Lower lobe of right lung (tissue), 2 donors: ENCODE measurements at regions not wholly inside any gene's neighbourhood (a gene's known extent, or its start where the extent isn't known, plus 50 kb on each side); places are given as distances from the start of the nearest gene placed in this dataset.

ENCODE experiments used
- ATAC-seq, 2 donors: fragments of 200-7000 bp; cut with Tn5 transposase; one replicate each; pipeline ENCODE4 v1.9.1; 2020 to 2022; ENCODE audit warnings: mild to moderate bottlenecking in 2 of 2, moderate library complexity in 2 of 2
- DNase-seq: peaks from one replicate; pipeline ENCODE4 v3.0.0-alpha.2; 2020
- H3K27ac ChIP-seq: fragments of 200-600 bp; one replicate; pipeline ENCODE4 v1.8.0; 2022
- H3K27me3 ChIP-seq: fragments of 200-600 bp; one replicate; pipeline ENCODE4 v1.8.0; 2022; ENCODE audit warnings: low read depth
- H3K36me3 ChIP-seq: fragments of 200-600 bp; one replicate; pipeline ENCODE4 v1.8.0; 2022; ENCODE audit warnings: mild to moderate bottlenecking
- H3K4me1 ChIP-seq: fragments of 200-600 bp; one replicate; pipeline ENCODE4 v1.8.0; 2022
- H3K4me3 ChIP-seq: fragments of 200-600 bp; one replicate; pipeline ENCODE4 v1.8.0; 2022; ENCODE audit warnings: mild to moderate bottlenecking
- H3K9me3 ChIP-seq: fragments of 200-600 bp; one replicate; pipeline ENCODE4 v1.8.0; 2022
- CTCF ChIP-seq: fragments of 200-600 bp; IDR thresholded peaks from one replicate; pipeline ENCODE4 v1.8.0; 2022; ENCODE audit warnings: antibody characterized with exemption, mild to moderate bottlenecking
- intact Hi-C: fragments of 100-400 bp; cut with DNase I; formaldehyde crosslinking; loops from one replicate; pipeline ENCODE4 v1.11.0; 2022
- donor health status: DM: no; HTN: yes; CAD: no; lungs with severe emphysema.

GRCh38 chr22:48754611-48755058, 1073.0 kb downstream of the BRD1 start:
- intact Hi-C loops: no loop called here
- TF ChIP-seq CTCF: no peak
- ATAC-seq (no peak), DNase-seq (peak; percentile 24)
- Histone ChIP-seq H3K4me1 (no peaks in the 10 kb centered on the region), H3K36me3 (no peaks in the 10 kb centered on the region), H3K27ac (no peak overlapping the region), H3K27me3 (peaks cover 6% of the 10 kb centered on the region), H3K4me3 (no peak overlapping the region), H3K9me3 (no peaks in the 10 kb centered on the region)

- H3K36me3 ChIP-seq: no peaks in the 10 kb centered on the region
- peaks cover 6% of the 10 kb centered on the region for H3K27me3 ChIP-seq
- DNase-seq: no peak
- no peak overlapping the region for H3K27ac ChIP-seq
- H3K9me3 ChIP-seq: no peaks in the 10 kb centered on the region
- ATAC-seq: no peak
- no peak for TF ChIP-seq CTCF
- intact Hi-C loops: no loop called here
- no peaks in the 10 kb centered on the region for H3K4me1 ChIP-seq
- no peak overlapping the region for H3K4me3 ChIP-seq
Measured at GRCh38 chr22:48753752-48754517, 1073.7 kb downstream of the BRD1 start.

GRCh38 chr22:48753381-48753730, 1074.3 kb downstream of the BRD1 start:
- no peak for ATAC-seq
- no peak for DNase-seq
- Histone ChIP-seq H3K4me3 (no peak overlapping the region), H3K36me3 (no peaks in the 10 kb centered on the region), H3K27ac (no peak overlapping the region), H3K4me1 (no peaks in the 10 kb centered on the region), H3K27me3 (peaks cover 6% of the 10 kb centered on the region), H3K9me3 (no peaks in the 10 kb centered on the region)
- TF ChIP-seq CTCF: no peak
- intact Hi-C loops: no loop called here

GRCh38 chr22:48752451-48753380, 1075.0 kb downstream of the BRD1 start:
- Histone ChIP-seq H3K36me3 (no peaks in the 10 kb centered on the region), H3K27me3 (peaks cover 6% of the 10 kb centered on the region), H3K27ac (no peak overlapping the region), H3K4me3 (no peak overlapping the region), H3K9me3 (no peaks in the 10 kb centered on the region), H3K4me1 (no peaks in the 10 kb centered on the region)
- intact Hi-C loops: no loop called here
- DNase-seq (no peak), ATAC-seq (no peak)
- no peak for TF ChIP-seq CTCF

GRCh38 chr22:48751539-48752437, 1075.9 kb downstream of the BRD1 start:
- Histone ChIP-seq H3K27me3 (peaks cover 6% of the 10 kb centered on the region), H3K9me3 (no peaks in the 10 kb centered on the region), H3K27ac (no peak overlapping the region), H3K36me3 (no peaks in the 10 kb centered on the region), H3K4me3 (no peak overlapping the region), H3K4me1 (no peaks in the 10 kb centered on the region)
- no peak for TF ChIP-seq CTCF
- DNase-seq (no peak), ATAC-seq (no peak)
- intact Hi-C loops: no loop called here
